G401 (cell line): ENCODE measurements at regions not wholly inside any gene's neighbourhood (a gene's known extent, or its start where the extent isn't known, plus 50 kb on each side); places are given as distances from the start of the nearest gene placed in this dataset.

Source experiments
- DNase-seq: peaks from one replicate; pipeline ENCODE4 v3.0.0-alpha.2; 2015; ENCODE audit warnings: low spot score
- in situ Hi-C: cut with HindIII; loops from 2 replicates; pipeline ENCODE4 v1.10.0; 2016; ENCODE audit warnings: low sequenced_read_pairs, mixed read lengths

DNA sequence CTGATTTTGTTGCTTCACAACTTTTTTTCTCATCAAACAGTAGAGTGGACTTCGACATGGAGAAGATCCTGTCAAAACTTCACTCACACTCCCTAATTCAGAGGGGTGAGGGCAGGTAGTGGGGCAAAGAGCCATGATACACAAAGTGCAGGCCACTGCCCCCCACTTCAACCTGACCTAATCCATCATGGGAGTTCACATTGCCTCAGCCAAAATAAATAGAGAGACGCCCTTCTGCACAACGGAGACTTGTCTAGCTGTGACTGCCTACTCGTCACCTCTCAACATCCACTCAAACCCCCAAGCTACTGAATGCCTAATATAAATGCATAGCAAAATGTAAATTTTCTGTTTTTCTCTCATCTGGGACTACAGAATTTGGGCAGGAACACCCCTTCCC lies 213.2 kb downstream of the PMP22 start:
- in situ Hi-C loops, result no loop called here
- DNase-seq, result no peak

GRCh38 chr17:15049795-15050160 lies 215.3 kb downstream of the PMP22 start:
- DNase-seq, result no peak
- in situ Hi-C loops, result no loop called here

GRCh38 chr17:15048933-15049794 lies 216.0 kb downstream of the PMP22 start:
- in situ Hi-C loops, result no loop called here
- no peak for DNase-seq

GRCh38 chr17:15048381-15048780 lies 216.7 kb downstream of the PMP22 start:
- DNase-seq, result no peak
- in situ Hi-C loops, result no loop called here

DNA sequence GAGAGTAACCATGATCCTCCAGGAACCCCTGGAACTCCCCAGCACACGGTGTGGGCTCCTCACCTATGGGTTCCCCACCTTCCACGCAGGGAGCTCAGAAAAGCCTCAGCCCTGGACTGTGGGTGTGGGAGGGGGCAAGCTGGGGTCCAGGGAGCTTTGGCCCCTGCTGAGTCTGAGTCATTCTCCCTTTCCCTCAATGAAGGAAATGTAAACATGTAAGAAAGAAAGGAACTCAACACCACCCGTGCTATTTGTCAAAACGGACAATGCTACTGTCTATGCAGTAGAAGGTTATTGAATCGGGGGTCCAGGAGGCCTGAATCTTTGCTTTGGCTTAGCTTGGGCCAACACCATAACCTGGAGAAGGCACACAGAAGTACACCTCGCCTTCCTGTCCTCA lies 222.8 kb downstream of the PMP22 start:
- in situ Hi-C loops, result no loop called here
- DNase-seq, result no peak

DNA sequence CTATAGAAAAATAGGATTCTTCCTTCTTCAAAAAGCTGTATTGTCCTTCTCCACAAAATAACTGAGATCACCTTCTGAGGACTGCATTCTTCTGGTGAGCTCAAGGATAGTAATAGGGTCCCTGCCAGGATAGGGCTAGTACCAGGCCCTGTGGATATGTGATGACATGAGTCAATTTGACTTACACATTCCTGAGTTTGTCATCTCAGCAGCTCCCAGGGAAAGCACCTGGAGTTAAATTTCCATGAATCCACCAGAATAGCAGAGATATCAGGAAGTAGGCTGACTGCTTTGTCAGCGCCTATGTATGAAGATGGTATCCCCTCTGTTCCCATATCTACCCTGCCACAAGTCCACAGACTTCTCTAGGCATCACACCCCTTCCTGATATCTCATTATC lies 225.8 kb downstream of the PMP22 start:
- DNase-seq, result no peak
- in situ Hi-C loops, result no loop called here

GRCh38 chr17:15038656-15039055 lies 226.5 kb downstream of the PMP22 start:
- DNase-seq, result no peak
- in situ Hi-C loops, result no loop called here

DNA sequence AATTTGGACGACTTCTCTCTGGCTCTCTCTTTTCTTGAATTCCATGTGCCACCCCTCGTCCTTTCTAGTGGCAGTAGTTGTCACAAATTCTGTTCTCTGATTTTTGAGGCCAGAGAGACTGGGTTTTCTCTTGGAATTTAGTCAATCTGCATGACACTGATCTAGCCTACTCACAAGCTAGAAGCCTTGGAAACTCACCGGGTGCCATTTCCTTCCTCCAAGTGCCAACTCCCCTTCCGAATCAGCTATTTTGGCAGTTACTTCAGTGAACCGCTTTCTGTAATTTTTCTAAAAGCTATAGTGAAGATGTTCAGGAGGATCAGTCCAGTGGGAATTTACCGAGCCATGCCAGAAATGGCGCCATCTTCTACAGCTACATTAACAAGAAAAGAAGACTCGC lies 228.9 kb downstream of the PMP22 start:
- in situ Hi-C loops, result no loop called here
- DNase-seq, result no peak

DNA sequence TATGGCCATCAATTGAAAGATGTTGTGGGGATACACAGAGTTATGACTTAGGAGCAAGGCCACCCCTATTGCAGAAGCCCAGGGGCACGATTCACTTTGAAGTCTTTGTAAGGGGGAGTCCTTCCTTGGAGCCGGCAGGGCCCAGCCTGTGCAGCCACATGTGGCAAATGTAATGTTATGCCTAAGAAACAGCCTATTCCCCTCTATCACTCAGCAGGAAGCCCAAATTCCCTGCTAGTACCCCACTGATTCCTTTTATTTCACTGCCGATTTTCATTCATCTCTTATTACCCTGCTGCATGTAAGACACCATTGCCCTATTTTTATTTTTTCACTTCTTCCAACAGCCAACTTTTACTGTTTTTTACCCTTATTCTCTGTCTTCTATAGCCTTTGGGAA lies 233.2 kb downstream of the PMP22 start:
- in situ Hi-C loops, result no loop called here
- no peak for DNase-seq

DNA sequence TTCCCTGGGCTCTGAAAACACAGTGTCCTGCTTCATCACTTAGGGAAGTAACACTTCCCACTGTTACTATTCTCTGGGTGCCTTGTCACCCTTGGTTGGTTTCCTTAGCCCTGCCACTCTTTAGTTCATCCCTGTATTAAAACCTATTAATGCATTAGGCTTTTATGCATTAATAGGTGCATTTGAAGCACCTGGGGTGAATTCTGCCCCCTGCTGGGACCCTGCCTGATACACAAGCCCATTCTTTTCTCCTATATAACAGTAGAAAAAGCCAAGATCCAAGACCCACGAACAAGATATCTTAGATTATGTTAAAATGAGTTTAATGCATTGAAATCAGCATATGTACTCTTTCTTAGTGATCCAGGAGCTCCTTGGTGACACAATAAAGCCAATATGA lies 235.7 kb downstream of the PMP22 start:
- in situ Hi-C loops, result no loop called here
- no peak for DNase-seq

DNA sequence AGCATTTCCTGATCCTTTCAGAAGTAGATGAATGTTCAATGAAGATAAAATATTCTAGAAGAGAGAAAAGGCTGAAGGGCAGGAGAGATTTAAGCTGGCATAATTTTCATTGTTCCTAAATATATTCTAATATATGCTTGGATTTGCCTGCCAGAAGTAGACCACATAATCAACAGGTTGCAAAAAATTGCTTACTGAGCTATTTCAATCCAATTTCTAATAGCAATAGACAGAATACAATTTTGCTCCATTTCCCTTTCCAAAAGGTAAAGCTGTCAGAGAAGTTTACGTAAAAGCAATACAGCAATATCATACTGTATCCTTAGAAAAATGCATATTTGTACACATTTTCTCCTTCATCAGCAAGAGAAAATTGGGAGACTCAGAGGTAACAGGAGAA lies 237.3 kb downstream of the PMP22 start:
- no peak for DNase-seq
- in situ Hi-C loops, result no loop called here

GRCh38 chr17:15026088-15026487 lies 239.0 kb downstream of the PMP22 start:
- in situ Hi-C loops, result no loop called here
- DNase-seq, result no peak

- DNase-seq, result no peak
- in situ Hi-C loops, result no loop called here
Measured at GRCh38 chr17:15023589-15024336, 241.4 kb downstream of the PMP22 start.

DNA sequence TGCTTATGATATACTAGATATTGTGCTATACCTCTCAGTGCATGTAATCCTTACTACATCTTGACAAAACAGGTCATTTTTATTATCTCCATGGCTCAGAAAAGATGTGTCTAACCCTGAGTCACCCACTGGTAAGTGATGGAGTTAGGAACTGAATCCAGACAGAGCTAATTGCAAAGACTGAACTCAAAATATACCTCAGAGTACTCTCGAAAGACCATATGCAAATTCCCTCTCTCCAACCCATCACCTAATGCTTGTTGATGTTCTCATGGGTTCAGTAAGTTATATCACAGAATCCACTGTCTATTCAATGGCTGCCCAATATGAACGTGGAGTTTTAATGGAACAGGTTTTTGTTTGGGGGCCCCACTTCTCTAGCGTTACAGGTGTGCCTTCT lies 246.0 kb downstream of the PMP22 start:
- in situ Hi-C loops, result no loop called here

DNA sequence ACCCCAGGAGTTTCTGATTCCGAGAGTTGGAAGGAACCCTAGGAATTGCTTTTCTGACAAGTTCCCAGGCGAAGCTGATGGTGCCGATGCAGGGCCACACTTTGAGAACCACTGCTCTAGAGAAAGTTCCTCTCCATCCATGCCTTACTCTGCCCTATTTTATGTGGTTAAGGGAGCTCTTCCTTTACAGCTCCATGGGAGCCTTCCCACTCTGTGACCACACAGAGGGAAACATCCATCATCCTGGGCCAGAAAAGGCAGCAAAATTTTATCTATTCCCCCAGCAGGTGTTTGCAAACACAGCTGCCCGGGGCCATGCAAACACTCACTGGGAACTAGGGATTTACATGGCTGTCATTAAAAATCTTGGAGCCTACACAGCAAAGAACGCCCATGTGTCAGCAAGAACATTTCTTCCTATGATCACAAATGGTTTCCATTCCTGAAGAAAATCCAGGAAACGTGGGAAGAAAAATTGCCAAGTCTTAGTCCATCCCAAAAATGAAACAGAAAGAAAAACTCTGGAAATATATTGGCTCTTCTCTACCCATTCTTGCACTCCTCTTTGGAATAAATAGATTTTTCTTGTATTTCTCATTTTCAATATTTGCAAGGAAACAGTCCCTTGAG lies 252.7 kb downstream of the PMP22 start:
- in situ Hi-C loops, result no loop called here
- no peak for DNase-seq

More for the DNA sequence above, 246.0 kb downstream of the PMP22 start:
- DNase-seq, result no peak

DNA sequence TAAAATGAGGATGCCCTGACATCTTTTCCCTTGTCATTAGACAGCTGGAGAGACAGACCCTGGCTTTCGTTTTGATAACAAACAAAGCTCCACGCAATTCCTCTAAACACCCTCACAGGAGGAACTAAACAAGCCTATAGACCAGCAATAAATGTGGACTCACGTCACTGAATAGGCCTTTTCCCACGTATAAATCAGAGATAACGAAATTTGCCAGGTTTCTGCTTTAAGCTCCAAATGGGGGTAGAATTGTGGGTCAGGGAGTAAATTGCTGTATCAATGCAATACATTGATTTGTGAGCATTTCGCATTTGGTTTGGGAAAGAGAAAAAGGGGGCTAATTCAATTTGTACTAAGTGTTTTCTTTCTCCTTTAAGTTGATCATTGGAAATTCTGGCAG lies 256.0 kb downstream of the PMP22 start:
- DNase-seq, result no peak
- in situ Hi-C loops, result no loop called here

DNA sequence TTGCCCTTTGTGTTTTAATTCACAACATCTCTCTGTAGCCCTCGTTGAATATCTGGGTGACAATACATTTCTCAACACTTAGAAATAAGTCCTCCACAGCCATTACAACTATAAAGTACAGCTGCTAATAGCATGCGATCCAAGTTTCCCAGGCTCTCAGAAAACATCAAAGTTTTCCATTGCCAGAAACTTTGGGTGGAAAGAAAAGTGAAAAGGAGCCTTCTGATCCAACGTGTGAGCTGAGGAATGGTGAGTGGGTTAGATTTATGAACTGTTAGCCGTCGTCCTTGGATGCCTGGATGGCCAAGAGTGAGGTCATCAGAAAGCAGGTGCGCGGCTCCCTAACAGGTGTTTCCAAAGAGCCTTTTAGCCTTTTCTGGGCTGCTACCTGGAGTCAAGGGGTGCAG lies 258.0 kb downstream of the PMP22 start:
- in situ Hi-C loops, result no loop called here
- no peak for DNase-seq

- DNase-seq, result no peak
- in situ Hi-C loops, result no loop called here
Measured at GRCh38 chr17:15006421-15007128, 258.6 kb downstream of the PMP22 start.

DNA sequence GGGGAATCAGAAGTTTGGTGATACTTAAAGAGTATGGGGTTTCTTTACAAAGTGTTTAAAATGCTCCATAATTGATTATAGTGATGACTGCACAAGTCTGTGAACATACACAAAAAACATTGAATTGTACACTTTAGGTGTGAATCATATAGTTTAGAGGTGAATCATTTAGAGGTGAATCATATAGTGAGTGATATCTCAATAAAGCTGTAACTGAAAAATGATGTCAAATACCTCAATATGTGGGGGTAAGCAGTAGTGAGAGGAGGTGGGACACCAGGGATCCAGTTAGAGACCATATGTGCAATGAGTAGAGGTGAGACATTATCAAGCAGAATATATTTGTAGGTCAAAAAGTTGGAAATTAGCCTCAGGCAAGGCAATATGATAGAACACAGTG lies 264.5 kb downstream of the PMP22 start:
- in situ Hi-C loops, result no loop called here
- DNase-seq, result no peak

- in situ Hi-C loops, result no loop called here
- DNase-seq, result no peak
Measured at GRCh38 chr17:14997290-14997689, 267.8 kb downstream of the PMP22 start.
